GM12878 (cell line): ENCODE measurements at regions not wholly inside any gene's neighbourhood (a gene's known extent, or its start where the extent isn't known, plus 50 kb on each side); places are given as distances from the start of the nearest gene placed in this dataset.

Experiments used
- ATAC-seq: fragments of 200-7000 bp; cut with Tn5 transposase; 3 replicates; pipeline ENCODE4 v1.9.1; 2020; ENCODE audit warnings: mild to moderate bottlenecking, moderate library complexity
- BruUV-seq: library from RNA; stranded (reverse); fragments of 400-500 nt; replicated peaks from 2 replicates; lab custom pipeline; 2021; lab: Mats Ljungman, UMichigan
- CTCF ChIA-PET: fragments of 300-600 bp; sonication (Branson Sonifier 250); formaldehyde crosslinking; extraction: SDS; loops from one replicate; lab custom pipeline; 2021; ENCODE audit warnings: inconsistent platforms; lab: Yijun Ruan, JAX
- POLR2A ChIA-PET: fragments of 350-600 bp; formaldehyde crosslinking; extraction: SDS; loops from one replicate; lab custom pipeline; 2021; ENCODE audit warnings: inconsistent platforms; lab: Charles Lee
- RAD21 ChIA-PET: fragments of 300-600 bp; sonication (Branson Sonifier 250); formaldehyde crosslinking; loops from one replicate; lab custom pipeline; 2023; ENCODE audit warnings: antibody characterized with exemption; ENCODE audit not compliant: unreplicated experiment; lab: Charles Lee
- SMC1A ChIA-PET: fragments of 300-600 bp; sonication (Branson Sonifier 250); formaldehyde crosslinking; loops from one replicate; lab custom pipeline; 2023; ENCODE audit not compliant: unreplicated experiment, uncharacterized antibody; lab: Charles Lee
- DNase-seq: peaks from one replicate; pipeline ENCODE4 v3.0.0-alpha.2; 2011; ENCODE audit warnings: low read depth, low spot score
- FAIRE-seq: peaks from 3 replicates; lab custom pipeline; 2011; peaks lifted over from hg19 to GRCh38; lab: Jason Lieb, UNC
- H2AFZ ChIP-seq: 2 replicates; pipeline ENCODE4 v1.6.0; 2011; ENCODE audit warnings: low read depth, low read length, control low read depth; ENCODE audit not compliant: control insufficient read depth
- H3K27ac ChIP-seq: 2 replicates; pipeline ENCODE4 v1.5.1; 2011; ENCODE audit warnings: control low read depth; ENCODE audit not compliant: control insufficient read depth, insufficient read depth
- H3K27me3 ChIP-seq, 2 experiments: replicated peaks in 1 of 2; 2 replicates each; pipeline versions ENCODE4 v1.6.0 to v1.6.1; 2011; ENCODE audit warnings: low read length in 1 of 2; ENCODE audit not compliant: control insufficient read depth in 2 of 2, insufficient read depth in 2 of 2
- H3K36me3 ChIP-seq, 2 experiments: 2 replicates each; pipeline ENCODE4 v1.5.1; 2011; ENCODE audit warnings: low read length in 1 of 2; ENCODE audit not compliant: control insufficient read depth in 2 of 2, insufficient read depth in 2 of 2
- H3K4me1 ChIP-seq: 2 replicates; pipeline ENCODE4 v1.6.1; 2011; ENCODE audit warnings: mild to moderate bottlenecking, low read length, moderate library complexity, mixed read lengths; ENCODE audit not compliant: control insufficient read depth, insufficient read depth
- H3K4me2 ChIP-seq: 2 replicates; pipeline ENCODE4 v1.6.0; 2011; ENCODE audit warnings: control low read depth; ENCODE audit not compliant: control insufficient read depth, insufficient read depth
- H3K4me3 ChIP-seq: fragments of 200-600 bp; sonication (generic); 2 replicates; pipeline ENCODE4 v1.5.1; 2016
- H3K79me2 ChIP-seq: 2 replicates; pipeline ENCODE4 v1.6.0; 2011; ENCODE audit warnings: low read length; ENCODE audit not compliant: control insufficient read depth, insufficient read depth
- H3K9ac ChIP-seq: 2 replicates; pipeline ENCODE4 v1.8.0; 2011; ENCODE audit warnings: low read length, control low read depth, mixed read lengths; ENCODE audit not compliant: control insufficient read depth, insufficient read depth
- H3K9me3 ChIP-seq: replicated peaks from 3 replicates; pipeline ENCODE4 v1.5.1; 2011; ENCODE audit warnings: mild to moderate bottlenecking, low read length; ENCODE audit not compliant: control insufficient read depth, insufficient read depth
- H4K20me1 ChIP-seq: 2 replicates; pipeline ENCODE4 v1.6.0; 2011; ENCODE audit not compliant: control insufficient read depth, insufficient read depth
- DPF2 ChIP-seq: fragments of 450-650 bp; IDR thresholded peaks from 2 replicates; pipeline ENCODE4 v1.6.1; 2017; ENCODE audit warnings: mild to moderate bottlenecking
- EP300 ChIP-seq, 2 experiments: fragments of 150-350 bp in 1 of 2; IDR thresholded peaks; 2 replicates each; pipeline ENCODE4 v1.6.1; 2011 to 2012; ENCODE audit warnings: low read depth in 2 of 2, low read length in 2 of 2, borderline replicate concordance in 1 of 2, improper control_type of control experiment in 1 of 2, inconsistent platforms in 1 of 2; ENCODE audit not compliant: control insufficient read depth in 1 of 2
- FOXK2 ChIP-seq: fragments of 450-650 bp; IDR thresholded peaks from 2 replicates; pipeline ENCODE4 v1.6.1; 2017; ENCODE audit warnings: mild to moderate bottlenecking, moderate library complexity
- KDM1A ChIP-seq: fragments of 200-600 bp; sonication (generic); IDR thresholded peaks from 2 replicates; pipeline ENCODE4 v1.6.1; 2016; ENCODE audit warnings: borderline replicate concordance
- KLF5 ChIP-seq: fragments of 450-650 bp; IDR thresholded peaks from 2 replicates; pipeline ENCODE4 v1.6.1; 2014; ENCODE audit warnings: mild to moderate bottlenecking; ENCODE audit not compliant: partially characterized antibody
- NFYB ChIP-seq: IDR thresholded peaks from 2 replicates; pipeline ENCODE4 v1.6.1; 2011; ENCODE audit warnings: low read depth, mild to moderate bottlenecking, low read length, improper control_type of control experiment, moderate library complexity; ENCODE audit not compliant: insufficient read depth
- NR2C2 ChIP-seq: IDR thresholded peaks from 2 replicates; pipeline ENCODE4 v1.6.1; 2011; ENCODE audit warnings: borderline replicate concordance, low read depth; ENCODE audit not compliant: control insufficient read depth, insufficient read length
- RELA ChIP-seq: fragments of 450-650 bp; IDR thresholded peaks from 2 replicates; pipeline ENCODE4 v1.8.0; 2014; ENCODE audit warnings: borderline replicate concordance; ENCODE audit not compliant: partially characterized antibody
- SUZ12 ChIP-seq: fragments of 200-600 bp; sonication (generic); IDR thresholded peaks from one replicate; pipeline ENCODE4 v1.6.1; 2018; ENCODE audit warnings: antibody characterized with exemption, mild to moderate bottlenecking; ENCODE audit not compliant: unreplicated experiment
- TARDBP ChIP-seq: IDR thresholded peaks from 2 replicates; pipeline ENCODE4 v1.6.1; 2016; ENCODE audit warnings: borderline replicate concordance
- YBX1 ChIP-seq: fragments of 450-650 bp; IDR thresholded peaks from 2 replicates; pipeline ENCODE4 v1.6.1; 2016; ENCODE audit warnings: antibody characterized with exemption
- ZNF217 ChIP-seq: fragments of 450-650 bp; IDR thresholded peaks from 2 replicates; pipeline ENCODE4 v1.6.1; 2017; ENCODE audit warnings: antibody characterized with exemption, mild to moderate bottlenecking
- WGBS: methylation state at CpG from one replicate; pipeline ENCODE4 v1.1.6; 2016; ENCODE audit warnings: low lambda C conversion rate; ENCODE audit not compliant: insufficient replicate concordance, insufficient coverage; ENCODE audit errors: missing lambda C conversion rate; 5-methylcytosine and 5-hydroxymethylcytosine counted together
- in situ Hi-C: fragments of 300-500 bp; cut with MboI; formaldehyde crosslinking; loops from 9 replicates; pipeline ENCODE4 v1.14.3; 2018; ENCODE audit warnings: mixed read lengths
- intact Hi-C: fragments of 100-400 bp; cut with micrococcal nuclease; formaldehyde crosslinking; loops from one replicate; pipeline ENCODE4 v1.14.2; 2022; ENCODE audit not compliant: unreplicated experiment

DNA sequence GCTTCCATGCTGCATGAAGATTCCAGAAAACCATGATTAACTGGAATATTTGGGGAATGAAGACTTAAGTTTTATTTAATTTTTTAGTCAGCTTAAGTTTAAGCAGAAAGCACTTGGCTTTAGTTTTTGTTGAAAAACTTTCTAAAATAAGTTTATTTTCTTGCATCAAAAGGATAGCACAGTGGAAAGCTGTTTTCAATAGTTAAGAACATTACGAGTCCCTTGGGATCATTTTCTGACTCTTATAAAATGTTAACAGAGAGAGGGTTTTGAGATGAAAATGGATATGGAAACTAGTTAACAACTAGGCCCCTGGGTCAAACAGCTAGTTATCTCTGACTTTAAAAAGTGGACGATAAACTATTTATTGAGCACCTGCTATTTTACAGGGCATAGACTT is 181.9 kb upstream of the SLC38A2 start (continued):
- no peak for TF ChIP-seq NR2C2
- no peak for TF ChIP-seq KDM1A
- no peak for TF ChIP-seq NFYB
- TF ChIP-seq KLF5 = no peak
- no peak for TF ChIP-seq SUZ12
- no peak for TF ChIP-seq YBX1
- TF ChIP-seq TARDBP = no peak
- TF ChIP-seq EP300 (IDR thresholded peaks at IDR 0.05; ENCODE audit: borderline replicate concordance in 1 of 2, control insufficient read depth in 1 of 2, low read depth in 2 of 2, low read length in 2 of 2) = no peak
- no peak for TF ChIP-seq DPF2
- TF ChIP-seq RELA = no peak

- in situ Hi-C loops = no loop called here
- TF ChIP-seq ZNF217 = no peak
- no peak for TF ChIP-seq FOXK2
- H3K9ac ChIP-seq = no peak overlapping the region
- ATAC-seq (no peak), DNase-seq (no peak), FAIRE-seq (no peak)
- no peaks in the 10 kb centered on the region for H4K20me1 ChIP-seq
- no peaks in the 10 kb centered on the region for H3K9me3 ChIP-seq
- ChIA-PET SMC1A (interaction anchor here (0.6 to 1.5 kb wide), 6 partner anchors 9 to 62 kb away, joined by 3 to 4 read pairs (median 4); no protein-coding TSS in a partner anchor), POLR2A (no interaction called here), CTCF (interaction anchor here (1.0 to 1.8 kb wide), 3 partner anchors 9 to 14 kb away, joined by 3 read pairs; no protein-coding TSS in a partner anchor), RAD21 (no interaction called here)
- H3K27ac ChIP-seq = no peak overlapping the region
- H3K4me2 ChIP-seq = no peak overlapping the region
- H3K79me2 ChIP-seq = no peaks in the 10 kb centered on the region
- no peaks in the 10 kb centered on the region for H3K27me3 ChIP-seq
- H3K36me3 ChIP-seq = no peaks in the 10 kb centered on the region
- H3K4me3 ChIP-seq = no peak overlapping the region
- H3K4me1 ChIP-seq = peaks cover 7% of the 10 kb centered on the region; the same call in 1 of the 2 replicates
- 100% methylated on average over 1 of the region's 1 CpG for WGBS
- intact Hi-C loops = no loop called here
- H2AFZ ChIP-seq = no peak overlapping the region
- no TSS peak for BruUV-seq
Measured at GRCh38 chr12:46553911-46554310, 181.3 kb upstream of the SLC38A2 start.
